ENCODE measurements at regions not wholly inside any gene's neighbourhood (a gene's known extent, or its start where the extent isn't known, plus 50 kb on each side); places are given as distances from the start of the nearest gene placed in this dataset.

- TF ChIP-seq POLR2A (IDR thresholded peaks at IDR 0.05) (no peak), CTCF (IDR thresholded peaks at IDR 0.05) (no peak), POLR2AphosphoS5 (IDR thresholded peaks at IDR 0.05) (no peak)
Observed at GRCh38 chr18:49668574-49669275, 106.9 kb downstream of the LIPG start.

Measured in breast epithelium (tissue), 3 donors.